ENCODE measurements at regions not wholly inside any gene's neighbourhood (a gene's known extent, or its start where the extent isn't known, plus 50 kb on each side); places are given as distances from the start of the nearest gene placed in this dataset.

DNA sequence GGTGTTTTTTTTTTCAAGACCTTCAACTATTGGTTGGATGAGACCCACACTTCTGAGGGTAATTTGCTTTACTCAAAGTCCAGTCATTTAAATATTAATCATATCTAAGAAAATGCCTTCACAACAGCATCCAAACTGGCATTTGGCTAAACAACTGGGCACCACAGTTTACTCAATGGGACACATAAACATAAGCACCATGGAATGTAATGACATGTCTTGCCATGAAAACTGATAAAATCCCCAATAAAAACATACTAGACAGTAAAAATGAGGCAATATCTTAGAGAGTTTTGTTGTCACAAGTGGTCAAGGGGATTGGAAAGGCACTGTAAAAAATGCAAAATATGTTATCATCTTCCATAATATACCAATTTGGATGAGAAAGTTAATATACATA lies 838.8 kb upstream of the ADAMTS5 start:
- Histone ChIP-seq H3K4me3 (ENCODE audit: low read depth, low read length) (no peak overlapping the region), H3K79me2 (ENCODE audit: control insufficient read depth, insufficient read depth, low read length, unreplicated experiment) (no peaks in the 10 kb centered on the region), H3K27ac (ENCODE audit: low read depth, low read length) (no peak overlapping the region), H3K4me1 (ENCODE audit: control insufficient read depth, insufficient read depth, low read length, unreplicated experiment) (peaks cover 5% of the 10 kb centered on the region), H3K27me3 (ENCODE audit: insufficient read depth, low read length) (no peaks in the 10 kb centered on the region), H2AFZ (ENCODE audit: low read length, unreplicated experiment) (no peak overlapping the region), H3K36me3 (ENCODE audit: insufficient read depth, low read length) (no peaks in the 10 kb centered on the region)

DNA sequence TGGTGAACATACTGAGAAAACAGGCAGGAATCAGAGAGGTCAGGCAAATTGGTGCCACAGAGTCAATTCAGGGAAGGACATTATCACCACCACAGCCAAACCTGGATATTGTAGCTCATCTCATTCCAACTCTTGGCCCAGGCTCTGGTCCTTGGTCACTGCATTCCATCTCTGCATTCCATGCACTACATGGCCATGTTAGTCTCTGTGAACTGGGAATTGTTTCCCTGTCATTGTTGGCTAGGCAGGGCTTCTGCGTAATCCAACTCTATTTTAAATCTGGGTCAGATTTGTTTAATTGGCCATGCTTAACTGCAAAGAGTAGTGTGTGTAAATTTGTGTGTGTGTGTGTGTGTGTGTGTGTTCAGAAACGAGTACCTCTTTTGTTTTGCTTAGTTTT lies 837.6 kb upstream of the ADAMTS5 start:
- H3K27me3 ChIP-seq (ENCODE audit: insufficient read depth, low read length), result no peaks in the 10 kb centered on the region
- H3K4me1 ChIP-seq (ENCODE audit: control insufficient read depth, insufficient read depth, low read length, unreplicated experiment), result peaks cover 5% of the 10 kb centered on the region
- no peak overlapping the region for H3K4me3 ChIP-seq (ENCODE audit: low read depth, low read length)
- H3K27ac ChIP-seq (ENCODE audit: low read depth, low read length), result no peak overlapping the region
- no peaks in the 10 kb centered on the region for H3K36me3 ChIP-seq (ENCODE audit: insufficient read depth, low read length)
- H2AFZ ChIP-seq (ENCODE audit: low read length, unreplicated experiment), result no peak overlapping the region
- no peaks in the 10 kb centered on the region for H3K79me2 ChIP-seq (ENCODE audit: control insufficient read depth, insufficient read depth, low read length, unreplicated experiment)

DNA sequence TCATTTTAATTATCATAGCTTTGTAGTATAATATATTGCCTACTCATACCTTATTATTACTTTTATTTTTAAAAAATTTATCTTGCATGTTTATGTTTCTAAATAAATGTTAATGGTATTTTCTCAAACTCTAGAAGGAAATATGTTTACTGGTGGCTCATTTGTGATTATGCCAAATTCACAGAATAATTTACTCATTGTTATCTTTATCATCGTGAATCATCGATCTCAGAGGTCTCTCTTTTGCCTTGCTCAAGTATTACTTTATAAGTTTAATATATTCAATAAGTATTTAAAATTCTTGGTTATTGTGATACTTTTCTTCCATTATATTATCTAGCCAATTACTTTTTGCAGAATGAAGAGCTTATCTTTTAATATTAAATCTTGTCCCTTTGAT lies 836.7 kb upstream of the ADAMTS5 start:
- Histone ChIP-seq H2AFZ (ENCODE audit: low read length, unreplicated experiment) (no peak overlapping the region), H3K27me3 (ENCODE audit: insufficient read depth, low read length) (no peaks in the 10 kb centered on the region), H3K4me1 (ENCODE audit: control insufficient read depth, insufficient read depth, low read length, unreplicated experiment) (peaks cover 5% of the 10 kb centered on the region), H3K79me2 (ENCODE audit: control insufficient read depth, insufficient read depth, low read length, unreplicated experiment) (no peaks in the 10 kb centered on the region), H3K4me3 (ENCODE audit: low read depth, low read length) (no peak overlapping the region), H3K27ac (ENCODE audit: low read depth, low read length) (no peak overlapping the region), H3K36me3 (ENCODE audit: insufficient read depth, low read length) (no peaks in the 10 kb centered on the region)

DNA sequence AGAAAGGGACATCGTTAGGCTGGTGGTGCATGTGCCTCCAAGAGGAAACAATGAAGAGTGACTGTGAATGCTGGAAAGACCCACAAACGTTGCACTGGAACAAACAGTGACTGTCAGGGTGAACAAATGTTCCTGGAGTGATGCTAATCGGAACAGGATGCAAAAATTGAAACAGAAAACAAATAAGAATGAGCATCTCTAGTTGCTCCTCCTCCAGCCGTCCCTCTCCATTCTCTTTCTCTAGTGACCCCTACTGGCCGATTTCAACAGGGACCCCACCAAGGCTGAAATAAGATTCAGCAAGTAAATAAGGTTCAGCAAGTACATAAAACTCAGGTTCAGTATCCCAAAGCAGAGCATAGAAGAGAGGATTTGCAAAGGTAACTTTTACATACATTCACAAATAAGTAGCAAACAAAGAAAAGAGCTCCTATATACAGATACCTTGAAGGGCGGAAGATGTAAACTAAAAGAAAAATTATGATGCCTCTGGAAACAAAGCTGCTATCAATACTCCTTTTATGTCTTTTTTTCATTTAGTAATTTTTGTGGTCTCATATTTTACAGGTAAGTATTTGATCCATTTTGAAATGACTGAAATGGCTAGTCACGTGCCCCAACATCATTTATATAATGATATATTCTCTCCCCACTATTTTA lies 836.1 kb upstream of the ADAMTS5 start:
- Histone ChIP-seq H3K79me2 (ENCODE audit: control insufficient read depth, insufficient read depth, low read length, unreplicated experiment) (no peaks in the 10 kb centered on the region), H2AFZ (ENCODE audit: low read length, unreplicated experiment) (no peak overlapping the region), H3K4me3 (ENCODE audit: low read depth, low read length) (no peak overlapping the region), H3K36me3 (ENCODE audit: insufficient read depth, low read length) (no peaks in the 10 kb centered on the region), H3K27me3 (ENCODE audit: insufficient read depth, low read length) (no peaks in the 10 kb centered on the region), H3K4me1 (ENCODE audit: control insufficient read depth, insufficient read depth, low read length, unreplicated experiment) (peaks cover 5% of the 10 kb centered on the region), H3K27ac (ENCODE audit: low read depth, low read length) (no peak overlapping the region)

DNA sequence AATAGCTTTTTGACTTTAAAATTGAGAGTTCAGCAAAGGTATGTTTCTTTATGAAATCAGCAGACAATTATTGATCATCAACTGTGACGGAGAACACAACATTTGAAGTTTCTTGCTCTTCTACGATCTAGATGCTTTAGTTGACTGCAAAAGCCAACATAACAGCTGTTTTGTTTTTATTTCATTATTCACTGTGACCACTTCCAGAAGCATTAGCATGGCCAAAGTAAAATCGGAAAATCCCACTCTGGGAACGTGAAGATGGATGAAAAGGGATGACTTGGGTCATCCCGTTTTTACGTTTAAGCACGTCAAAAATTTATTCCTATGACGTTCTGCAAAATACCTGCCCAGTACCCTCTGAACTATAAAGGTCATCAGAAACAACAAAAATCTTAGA lies 833.0 kb upstream of the ADAMTS5 start:
- Histone ChIP-seq H2AFZ (ENCODE audit: low read length, unreplicated experiment) (no peak overlapping the region), H3K4me3 (ENCODE audit: low read depth, low read length) (no peak overlapping the region), H3K79me2 (ENCODE audit: control insufficient read depth, insufficient read depth, low read length, unreplicated experiment) (no peaks in the 10 kb centered on the region), H3K36me3 (ENCODE audit: insufficient read depth, low read length) (no peaks in the 10 kb centered on the region), H3K4me1 (ENCODE audit: control insufficient read depth, insufficient read depth, low read length, unreplicated experiment) (peaks cover 5% of the 10 kb centered on the region), H3K27ac (ENCODE audit: low read depth, low read length) (no peak overlapping the region), H3K27me3 (ENCODE audit: insufficient read depth, low read length) (no peaks in the 10 kb centered on the region)

DNA sequence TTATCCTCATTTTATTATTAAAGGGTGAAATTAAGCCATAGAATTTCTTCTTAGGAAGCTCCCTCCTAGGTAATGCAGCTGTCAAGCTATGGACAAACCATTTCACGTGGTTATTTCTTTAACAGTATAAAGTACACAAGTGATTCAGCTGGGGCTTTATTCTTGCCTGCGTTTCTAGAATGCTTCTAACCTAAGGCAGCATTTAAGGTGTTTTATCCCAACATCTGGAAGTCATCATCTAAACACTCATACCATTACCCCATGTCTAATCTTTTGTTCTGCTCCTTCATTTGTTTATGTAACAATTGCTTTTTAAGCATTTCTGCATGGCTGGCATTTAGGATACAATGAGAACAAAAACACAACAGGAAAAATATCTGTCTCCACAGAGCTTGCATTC lies 829.2 kb upstream of the ADAMTS5 start:
- Histone ChIP-seq H3K27me3 (ENCODE audit: insufficient read depth, low read length) (no peaks in the 10 kb centered on the region), H3K79me2 (ENCODE audit: control insufficient read depth, insufficient read depth, low read length, unreplicated experiment) (no peaks in the 10 kb centered on the region), H2AFZ (ENCODE audit: low read length, unreplicated experiment) (no peak overlapping the region), H3K36me3 (ENCODE audit: insufficient read depth, low read length) (no peaks in the 10 kb centered on the region), H3K4me3 (ENCODE audit: low read depth, low read length) (no peak overlapping the region), H3K27ac (ENCODE audit: low read depth, low read length) (no peak overlapping the region), H3K4me1 (ENCODE audit: control insufficient read depth, insufficient read depth, low read length, unreplicated experiment) (no peaks in the 10 kb centered on the region)

DNA sequence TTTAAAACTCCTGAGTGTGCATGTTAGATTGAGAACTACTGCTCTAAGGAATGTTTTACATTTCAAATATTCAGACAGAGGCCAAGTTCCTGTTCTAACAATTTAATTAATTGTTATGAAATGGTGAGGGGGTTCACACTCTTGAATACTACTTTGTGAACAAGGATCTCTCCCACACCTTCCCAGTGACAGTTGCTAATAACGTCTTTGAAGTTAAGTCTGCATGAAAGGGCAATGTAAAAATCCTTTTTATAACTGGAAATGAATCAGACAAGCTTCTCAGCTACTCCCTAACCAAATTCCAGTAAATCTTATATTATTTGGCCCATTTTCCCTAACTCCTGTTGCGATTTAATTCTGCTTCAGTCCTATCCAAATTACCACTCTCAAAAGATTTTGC lies 828.5 kb upstream of the ADAMTS5 start:
- no peaks in the 10 kb centered on the region for H3K36me3 ChIP-seq (ENCODE audit: insufficient read depth, low read length)
- no peak overlapping the region for H2AFZ ChIP-seq (ENCODE audit: low read length, unreplicated experiment)
- no peak overlapping the region for H3K27ac ChIP-seq (ENCODE audit: low read depth, low read length)
- H3K27me3 ChIP-seq (ENCODE audit: insufficient read depth, low read length), result no peaks in the 10 kb centered on the region
- no peaks in the 10 kb centered on the region for H3K4me1 ChIP-seq (ENCODE audit: control insufficient read depth, insufficient read depth, low read length, unreplicated experiment)
- no peaks in the 10 kb centered on the region for H3K79me2 ChIP-seq (ENCODE audit: control insufficient read depth, insufficient read depth, low read length, unreplicated experiment)
- no peak overlapping the region for H3K4me3 ChIP-seq (ENCODE audit: low read depth, low read length)

DNA sequence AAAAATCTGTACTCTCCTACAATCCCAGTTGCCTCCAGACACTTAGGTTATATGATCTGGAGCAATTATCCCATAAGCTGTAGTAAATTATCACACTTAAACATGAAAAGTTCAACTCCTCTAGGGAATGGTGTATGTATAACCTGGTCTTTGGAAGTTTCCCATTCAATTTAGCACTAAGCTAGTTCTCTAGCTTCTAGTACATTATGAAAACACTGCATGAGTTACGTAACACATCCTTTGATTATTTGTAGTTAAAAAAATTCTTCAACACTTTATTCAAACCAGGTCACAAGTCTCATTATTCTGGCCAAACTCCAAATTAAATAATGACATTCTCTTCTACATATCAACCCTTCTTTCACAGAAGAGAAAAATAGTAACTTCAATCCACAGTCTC lies 827.0 kb upstream of the ADAMTS5 start:
- no peak overlapping the region for H3K4me3 ChIP-seq (ENCODE audit: low read depth, low read length)
- no peak overlapping the region for H2AFZ ChIP-seq (ENCODE audit: low read length, unreplicated experiment)
- H3K4me1 ChIP-seq (ENCODE audit: control insufficient read depth, insufficient read depth, low read length, unreplicated experiment), result no peaks in the 10 kb centered on the region
- no peaks in the 10 kb centered on the region for H3K79me2 ChIP-seq (ENCODE audit: control insufficient read depth, insufficient read depth, low read length, unreplicated experiment)
- no peaks in the 10 kb centered on the region for H3K27me3 ChIP-seq (ENCODE audit: insufficient read depth, low read length)
- no peaks in the 10 kb centered on the region for H3K36me3 ChIP-seq (ENCODE audit: insufficient read depth, low read length)
- no peak overlapping the region for H3K27ac ChIP-seq (ENCODE audit: low read depth, low read length)

DNA sequence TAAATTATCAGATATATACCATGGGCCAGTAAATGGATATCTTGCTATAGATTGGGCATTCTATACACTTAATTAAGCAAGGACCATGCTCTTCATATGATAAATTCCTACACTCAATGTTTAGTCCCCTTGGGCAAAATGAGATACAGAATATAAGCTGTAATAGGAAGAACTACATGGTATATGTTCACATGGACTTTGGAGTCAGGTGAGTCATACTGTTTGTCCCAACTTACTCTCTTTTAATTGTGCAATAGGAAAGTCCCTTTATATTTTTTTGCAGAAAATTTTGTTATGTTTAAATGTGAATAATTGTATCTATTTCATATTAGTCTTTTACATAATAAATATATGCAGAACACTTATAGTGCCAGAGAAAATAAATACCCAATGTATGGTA lies 820.2 kb upstream of the ADAMTS5 start:
- no peak overlapping the region for H2AFZ ChIP-seq (ENCODE audit: low read length, unreplicated experiment)
- H3K36me3 ChIP-seq (ENCODE audit: insufficient read depth, low read length), result no peaks in the 10 kb centered on the region
- no peak overlapping the region for H3K4me3 ChIP-seq (ENCODE audit: low read depth, low read length)
- H3K79me2 ChIP-seq (ENCODE audit: control insufficient read depth, insufficient read depth, low read length, unreplicated experiment), result no peaks in the 10 kb centered on the region
- H3K4me1 ChIP-seq (ENCODE audit: control insufficient read depth, insufficient read depth, low read length, unreplicated experiment), result peaks cover 7% of the 10 kb centered on the region
- no peaks in the 10 kb centered on the region for H3K27me3 ChIP-seq (ENCODE audit: insufficient read depth, low read length)
- H3K27ac ChIP-seq (ENCODE audit: low read depth, low read length), result no peak overlapping the region

DNA sequence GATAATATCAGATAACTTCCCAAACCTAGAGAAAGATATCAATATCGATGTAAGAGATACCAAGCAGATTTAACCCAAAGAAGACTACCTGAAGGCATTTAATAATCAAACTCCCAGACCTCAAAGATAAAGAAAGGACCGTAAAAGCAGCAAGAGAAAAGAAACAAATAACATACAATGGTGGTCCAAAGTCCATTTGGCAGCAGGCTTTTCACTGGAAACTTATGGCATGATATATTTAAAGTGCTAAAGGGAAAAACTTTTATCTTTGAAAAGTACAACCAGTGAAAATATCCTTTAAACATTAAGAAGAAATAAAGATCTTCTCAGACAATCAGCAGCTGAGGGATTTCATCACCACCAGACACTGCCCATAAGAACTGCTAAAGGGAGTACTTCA lies 812.7 kb upstream of the ADAMTS5 start:
- Histone ChIP-seq H3K36me3 (ENCODE audit: insufficient read depth, low read length) (no peaks in the 10 kb centered on the region), H2AFZ (ENCODE audit: low read length, unreplicated experiment) (no peak overlapping the region), H3K4me1 (ENCODE audit: control insufficient read depth, insufficient read depth, low read length, unreplicated experiment) (no peaks in the 10 kb centered on the region), H3K79me2 (ENCODE audit: control insufficient read depth, insufficient read depth, low read length, unreplicated experiment) (no peaks in the 10 kb centered on the region), H3K27ac (ENCODE audit: low read depth, low read length) (no peak overlapping the region), H3K27me3 (ENCODE audit: insufficient read depth, low read length) (no peaks in the 10 kb centered on the region), H3K4me3 (ENCODE audit: low read depth, low read length) (no peak overlapping the region)

DNA sequence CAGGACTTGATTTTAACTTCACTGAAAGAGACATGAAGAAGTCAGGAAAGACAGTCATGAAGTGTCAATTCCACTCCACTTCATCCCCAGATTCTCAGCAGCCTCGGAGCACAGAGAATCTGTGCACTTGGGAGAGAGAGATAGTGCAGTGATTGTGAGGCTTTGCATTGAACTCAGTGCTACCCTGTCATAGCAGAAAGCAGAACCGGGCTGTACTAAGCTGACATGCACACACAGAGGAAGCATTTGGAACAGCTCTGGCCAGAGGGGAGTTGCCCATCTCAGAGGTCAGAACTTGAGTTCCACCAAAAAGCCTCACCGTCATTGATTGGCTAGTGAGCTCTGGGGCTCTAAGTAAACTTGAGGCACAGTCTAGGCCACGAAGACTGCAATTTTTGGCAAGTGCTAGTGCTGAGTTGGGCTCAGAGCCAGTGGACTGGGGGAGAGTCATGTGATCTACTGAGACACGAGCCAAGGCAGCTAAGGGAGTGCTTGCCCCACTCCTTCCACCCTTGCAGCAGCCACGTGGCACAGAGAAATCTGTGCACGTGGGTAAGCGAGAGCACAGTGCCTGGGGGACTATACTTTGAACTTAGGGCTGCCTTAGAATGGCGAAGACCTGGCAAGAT lies 810.2 kb upstream of the ADAMTS5 start:
- Histone ChIP-seq H3K36me3 (ENCODE audit: insufficient read depth, low read length) (no peaks in the 10 kb centered on the region), H3K27me3 (ENCODE audit: insufficient read depth, low read length) (no peaks in the 10 kb centered on the region), H3K79me2 (ENCODE audit: control insufficient read depth, insufficient read depth, low read length, unreplicated experiment) (no peaks in the 10 kb centered on the region), H3K27ac (ENCODE audit: low read depth, low read length) (no peak overlapping the region), H2AFZ (ENCODE audit: low read length, unreplicated experiment) (no peak overlapping the region), H3K4me1 (ENCODE audit: control insufficient read depth, insufficient read depth, low read length, unreplicated experiment) (no peaks in the 10 kb centered on the region), H3K4me3 (ENCODE audit: low read depth, low read length) (no peak overlapping the region)
